Endodermal cell (in vitro differentiated cells): ENCODE measurements at regions not wholly inside any gene's neighbourhood (a gene's known extent, or its start where the extent isn't known, plus 50 kb on each side); places are given as distances from the start of the nearest gene placed in this dataset.

Experiments
- DNase-seq: peaks from one replicate; pipeline ENCODE4 v3.0.0-alpha.2; 2017
- H3K27ac ChIP-seq: 2 replicates; pipeline ENCODE4 v1.5.1; 2013; ENCODE audit warnings: mild to moderate bottlenecking, low read depth, low read length, moderate library complexity
- H3K27me3 ChIP-seq: 2 replicates; pipeline ENCODE4 v1.6.1; 2013; ENCODE audit warnings: mild to moderate bottlenecking, low read length, moderate library complexity; ENCODE audit not compliant: insufficient read depth, control insufficient read depth, poor library complexity, severe bottlenecking
- H3K36me3 ChIP-seq: 2 replicates; pipeline ENCODE4 v1.7.0; 2013; ENCODE audit warnings: mild to moderate bottlenecking, low read length, moderate library complexity; ENCODE audit not compliant: control insufficient read depth, insufficient read depth
- H3K4me1 ChIP-seq: one replicate; pipeline ENCODE4 v1.7.0; 2013; ENCODE audit warnings: low read length; ENCODE audit not compliant: control insufficient read depth, insufficient read depth
- H3K4me3 ChIP-seq: 2 replicates; pipeline ENCODE4 v1.5.1; 2013; ENCODE audit warnings: mild to moderate bottlenecking, low read length, moderate library complexity
- H3K9ac ChIP-seq: 2 replicates; pipeline ENCODE4 v1.6.1; 2013; ENCODE audit warnings: mild to moderate bottlenecking, low read length, moderate library complexity; ENCODE audit not compliant: poor library complexity, severe bottlenecking; ENCODE audit errors: extremely low read depth
- H3K9me3 ChIP-seq: 2 replicates; pipeline ENCODE4 v1.6.1; 2013; ENCODE audit warnings: mild to moderate bottlenecking, low read length, moderate library complexity; ENCODE audit not compliant: control insufficient read depth
- H3K27ac Mint-ChIP-seq: 2 replicates; pipeline ENCODE4 v1.8.0; 2020; ENCODE audit warnings: mixed read lengths
- H3K27me3 Mint-ChIP-seq: 2 replicates; pipeline ENCODE4 v1.8.0; 2021; ENCODE audit warnings: mild to moderate bottlenecking, mixed read lengths; ENCODE audit not compliant: insufficient read depth
- H3K36me3 Mint-ChIP-seq: 2 replicates; pipeline ENCODE4 v1.8.0; 2020; ENCODE audit warnings: low read depth, mixed read lengths
- H3K4me1 Mint-ChIP-seq: 2 replicates; pipeline ENCODE4 v1.8.0; 2020; ENCODE audit warnings: mixed read lengths
- H3K4me3 Mint-ChIP-seq: 2 replicates; pipeline ENCODE4 v1.8.0; 2020; ENCODE audit warnings: mild to moderate bottlenecking, moderate library complexity, mixed read lengths
- H3K9me3 Mint-ChIP-seq: 2 replicates; pipeline ENCODE4 v1.8.0; 2020; ENCODE audit warnings: mild to moderate bottlenecking, mixed read lengths
- WGBS, 2 experiments: methylation state at CpG; one replicate each; pipeline versions ENCODE4 v1.1.5 to v1.1.7; 2013; ENCODE audit warnings: missing lambda C conversion rate in 2 of 2, mixed read lengths in 1 of 2; ENCODE audit not compliant: insufficient coverage in 1 of 2, insufficient read length in 1 of 2; 5-methylcytosine and 5-hydroxymethylcytosine counted together
- TF ChIP-seq, protein P1 (sequence below): fragments of 200-600 bp; sonication (generic); conservative IDR thresholded peaks from 2 replicates; pipeline ENCODE4 v1.5.0; 2021; ENCODE audit warnings: antibody characterized with exemption, mild to moderate bottlenecking

DNA sequence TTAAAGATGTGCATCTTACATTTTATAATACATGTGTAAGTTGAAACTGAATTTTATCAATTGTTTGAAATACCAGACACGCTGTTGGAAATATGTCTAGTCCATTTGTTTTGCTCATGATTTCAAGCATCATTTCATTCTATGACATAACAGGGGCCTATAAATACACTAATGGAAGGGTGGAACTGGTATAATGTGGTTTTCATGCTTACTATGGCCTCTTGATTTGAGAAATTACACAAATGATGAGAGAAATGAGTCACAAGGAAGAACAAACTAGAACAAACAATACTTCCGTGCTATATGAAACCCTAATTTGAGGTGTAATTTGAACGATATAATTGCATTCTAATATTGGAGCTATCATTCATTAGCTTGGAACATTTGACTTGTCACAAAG is 663.4 kb downstream of the SLC16A7 start:
- no peak for DNase-seq
- no peaks in the 10 kb centered on the region for H3K36me3 Mint-ChIP-seq
- H3K4me3 Mint-ChIP-seq: no peak overlapping the region
- no peaks in the 10 kb centered on the region for H3K9me3 Mint-ChIP-seq
- no peaks in the 10 kb centered on the region for H3K4me1 Mint-ChIP-seq
- Histone ChIP-seq H3K4me1 (no peaks in the 10 kb centered on the region), H3K9ac (no peak overlapping the region), H3K27me3 (no peaks in the 10 kb centered on the region), H3K36me3 (no peaks in the 10 kb centered on the region), H3K27ac (no peak overlapping the region), H3K4me3 (no peak overlapping the region), H3K9me3 (no peaks in the 10 kb centered on the region)
- no peak overlapping the region for H3K27ac Mint-ChIP-seq
- TF ChIP-seq, protein P1, sequence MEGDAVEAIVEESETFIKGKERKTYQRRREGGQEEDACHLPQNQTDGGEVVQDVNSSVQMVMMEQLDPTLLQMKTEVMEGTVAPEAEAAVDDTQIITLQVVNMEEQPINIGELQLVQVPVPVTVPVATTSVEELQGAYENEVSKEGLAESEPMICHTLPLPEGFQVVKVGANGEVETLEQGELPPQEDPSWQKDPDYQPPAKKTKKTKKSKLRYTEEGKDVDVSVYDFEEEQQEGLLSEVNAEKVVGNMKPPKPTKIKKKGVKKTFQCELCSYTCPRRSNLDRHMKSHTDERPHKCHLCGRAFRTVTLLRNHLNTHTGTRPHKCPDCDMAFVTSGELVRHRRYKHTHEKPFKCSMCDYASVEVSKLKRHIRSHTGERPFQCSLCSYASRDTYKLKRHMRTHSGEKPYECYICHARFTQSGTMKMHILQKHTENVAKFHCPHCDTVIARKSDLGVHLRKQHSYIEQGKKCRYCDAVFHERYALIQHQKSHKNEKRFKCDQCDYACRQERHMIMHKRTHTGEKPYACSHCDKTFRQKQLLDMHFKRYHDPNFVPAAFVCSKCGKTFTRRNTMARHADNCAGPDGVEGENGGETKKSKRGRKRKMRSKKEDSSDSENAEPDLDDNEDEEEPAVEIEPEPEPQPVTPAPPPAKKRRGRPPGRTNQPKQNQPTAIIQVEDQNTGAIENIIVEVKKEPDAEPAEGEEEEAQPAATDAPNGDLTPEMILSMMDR: no peak
- 86 to 93% methylated on average over 2 to 3 of the region's 3 CpGs for WGBS, 2 experiments
- no peaks in the 10 kb centered on the region for H3K27me3 Mint-ChIP-seq

DNA sequence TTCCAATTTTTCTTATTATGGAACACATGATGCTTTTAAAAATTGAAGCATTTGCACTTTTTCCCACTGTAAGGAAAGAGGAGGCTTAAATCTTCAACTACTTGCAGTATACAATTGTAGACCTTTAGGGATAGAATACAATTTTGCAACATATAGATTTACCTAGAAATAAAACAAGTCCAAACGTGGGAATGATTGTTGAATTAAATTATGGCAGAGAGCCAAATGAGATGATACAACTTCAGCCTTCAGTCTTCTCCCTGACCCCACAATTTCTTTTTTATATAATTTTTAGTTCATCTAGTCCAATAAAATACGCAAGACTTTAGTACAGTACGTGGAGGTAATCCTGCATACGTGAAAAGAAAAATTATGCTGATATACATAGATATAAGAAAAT is 666.5 kb downstream of the SLC16A7 start:
- H3K27ac ChIP-seq: no peak overlapping the region
- H3K4me3 Mint-ChIP-seq: no peak overlapping the region
- no peak for DNase-seq

DNA sequence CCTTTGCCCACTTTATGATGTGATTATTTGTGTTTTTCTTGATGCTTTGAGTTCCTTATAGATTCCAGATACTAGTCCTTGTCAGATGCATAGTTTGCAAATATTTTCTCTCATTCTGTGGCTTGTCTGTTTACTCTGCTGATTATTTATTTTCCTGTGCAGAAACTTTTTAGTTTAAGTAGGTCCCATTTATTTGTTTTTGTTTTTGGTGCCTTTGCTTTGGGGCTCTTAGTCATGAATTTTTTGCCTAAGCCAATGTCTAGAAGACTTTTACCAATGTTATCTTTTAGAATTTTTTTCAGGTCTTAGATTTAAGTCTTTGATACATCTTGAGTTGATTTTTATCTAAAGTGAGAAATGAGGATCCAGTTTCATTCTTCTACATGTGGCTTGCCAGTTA is 667.3 kb downstream of the SLC16A7 start:
- Histone ChIP-seq H3K4me1 (no peaks in the 10 kb centered on the region), H3K9me3 (no peaks in the 10 kb centered on the region), H3K4me3 (no peak overlapping the region), H3K27ac (no peak overlapping the region), H3K36me3 (no peaks in the 10 kb centered on the region), H3K27me3 (no peaks in the 10 kb centered on the region), H3K9ac (no peak overlapping the region)
- Mint-ChIP-seq H3K4me3 (no peak overlapping the region), H3K27me3 (no peaks in the 10 kb centered on the region), H3K36me3 (no peaks in the 10 kb centered on the region), H3K4me1 (no peaks in the 10 kb centered on the region), H3K27ac (no peak overlapping the region), H3K9me3 (no peaks in the 10 kb centered on the region)
- TF ChIP-seq, protein P1: no peak
- no peak for DNase-seq

More for the DNA sequence above, 666.5 kb downstream of the SLC16A7 start:
- H3K4me1 ChIP-seq: no peaks in the 10 kb centered on the region
- Mint-ChIP-seq H3K4me1 (no peaks in the 10 kb centered on the region), H3K27me3 (no peaks in the 10 kb centered on the region), H3K9me3 (no peaks in the 10 kb centered on the region), H3K27ac (no peak overlapping the region), H3K36me3 (no peaks in the 10 kb centered on the region)
- no peak overlapping the region for H3K9ac ChIP-seq
- H3K27me3 ChIP-seq: no peaks in the 10 kb centered on the region
- 87% methylated on average over 4 of the region's 4 CpGs; no CpG with 5 or more reads in 1 of the 2 experiments for WGBS, 2 experiments
- no peak overlapping the region for H3K4me3 ChIP-seq
- TF ChIP-seq, protein P1: no peak
- no peaks in the 10 kb centered on the region for H3K36me3 ChIP-seq
- H3K9me3 ChIP-seq: no peaks in the 10 kb centered on the region
